HCT116 (cell line): ENCODE measurements at regions not wholly inside any gene's neighbourhood (a gene's known extent, or its start where the extent isn't known, plus 50 kb on each side); places are given as distances from the start of the nearest gene placed in this dataset.

Experiments
- ATAC-seq: fragments of 200-7000 bp; cut with Tn5 transposase; 2 replicates; pipeline ENCODE4 v1.9.1; 2020; ENCODE audit warnings: mild to moderate bottlenecking, moderate library complexity
- BruUV-seq: library from RNA; stranded (reverse); fragments of 400-500 nt; replicated peaks from 2 replicates; lab custom pipeline; 2021; lab: Mats Ljungman, UMichigan
- CTCF ChIA-PET: fragments of 300-600 bp; sonication (Branson Sonifier 250); formaldehyde crosslinking; loops from one replicate; lab custom pipeline; 2021; ENCODE audit warnings: antibody characterized with exemption; lab: Charles Lee
- POLR2A ChIA-PET: fragments of 300-600, 350-600 bp; sonication (Branson Sonifier 250); formaldehyde crosslinking; loops from one replicate; lab custom pipeline; 2021; ENCODE audit warnings: antibody characterized with exemption; lab: Charles Lee
- RAD21 ChIA-PET, 2 experiments: fragments of 300-600 bp; sonication (Branson Sonifier 250); formaldehyde crosslinking; loops; one replicate each; lab custom pipeline; 2023; ENCODE audit warnings: low total read pairs in 2 of 2; ENCODE audit not compliant: uncharacterized antibody in 2 of 2, unreplicated experiment in 2 of 2, low non-redundant PET in 1 of 2; lab: Charles Lee
- DNase-seq: peaks from one replicate; pipeline ENCODE4 v3.0.0-alpha.2; 2010; ENCODE audit warnings: low read depth, low spot score
- H2AFZ ChIP-seq: fragments of 200-600 bp; shearing (Covaris generic), sonication (generic); 2 replicates; pipeline ENCODE4 v1.6.1; 2017; ENCODE audit warnings: low read depth, mixed run types, mixed read lengths, antibody characterized with exemption, low read length; ENCODE audit not compliant: poor library complexity, severe bottlenecking
- H3K27ac ChIP-seq: 2 replicates; pipeline ENCODE4 v1.5.1; 2012; ENCODE audit warnings: low read depth, low read length
- H3K27me3 ChIP-seq: fragments of 200-600 bp; sonication (generic); 2 replicates; pipeline ENCODE4 v1.6.1; 2016; ENCODE audit warnings: mixed run types, low read length, mixed read lengths; ENCODE audit not compliant: insufficient read depth
- H3K36me3 ChIP-seq, 2 experiments: fragments of 200-500 bp in 1 of 2; fragments of 200-600 bp in 1 of 2; sonication (Bioruptor generic) in 1 of 2; sonication (generic) in 1 of 2; 2 replicates each; pipeline versions ENCODE4 v1.5.1 to v1.6.1; 2014 to 2016; ENCODE audit warnings: low read length in 2 of 2, inconsistent platforms in 1 of 2, mixed read lengths in 1 of 2, mixed run types in 1 of 2; ENCODE audit not compliant: insufficient read depth in 2 of 2, control insufficient read depth in 1 of 2
- H3K4me1 ChIP-seq, 2 experiments: fragments of 200-600 bp in 1 of 2; sonication (generic) in 1 of 2; 2 replicates each; pipeline versions ENCODE4 v1.5.1 to v1.6.1; 2012 to 2017; ENCODE audit warnings: low read length in 2 of 2, inconsistent platforms in 1 of 2, mild to moderate bottlenecking in 1 of 2, mixed read lengths in 1 of 2, mixed run types in 1 of 2, moderate library complexity in 1 of 2; ENCODE audit not compliant: insufficient read depth in 2 of 2, control insufficient read depth in 1 of 2
- H3K4me2 ChIP-seq: fragments of 200-600 bp; sonication (generic); 2 replicates; pipeline ENCODE4 v1.6.1; 2017; ENCODE audit warnings: mixed run types, low read length, mixed read lengths
- H3K4me3 ChIP-seq, 2 experiments: fragments of 200-600 bp in 1 of 2; sonication (generic) in 1 of 2; replicated peaks in 1 of 2; 2 replicates each; pipeline ENCODE4 v1.5.1; 2011 to 2016; ENCODE audit warnings: low read length in 2 of 2, control low read depth in 1 of 2, low read depth in 1 of 2, mild to moderate bottlenecking in 1 of 2, mixed read lengths in 1 of 2, mixed run types in 1 of 2
- H3K79me2 ChIP-seq: fragments of 200-600 bp; sonication (generic); 2 replicates; pipeline ENCODE4 v1.6.1; 2017; ENCODE audit warnings: mild to moderate bottlenecking, mixed run types, low read length, moderate library complexity, mixed read lengths; ENCODE audit not compliant: insufficient read depth
- H3K9ac ChIP-seq: fragments of 200-600 bp; sonication (generic); 2 replicates; pipeline ENCODE4 v1.6.1; 2016; ENCODE audit warnings: low read length, mixed read lengths
- H3K9me2 ChIP-seq: fragments of 200-600 bp; sonication (generic), shearing (Covaris generic); 2 replicates; pipeline ENCODE4 v1.6.1; 2017; ENCODE audit warnings: mixed run types, mild to moderate bottlenecking, moderate library complexity; ENCODE audit not compliant: insufficient read depth
- H3K9me3 ChIP-seq, 2 experiments: fragments of 200-500 bp in 1 of 2; fragments of 200-600 bp in 1 of 2; sonication (Bioruptor generic) in 1 of 2; sonication (generic) in 1 of 2; 2 replicates each; pipeline ENCODE4 v1.6.1; 2014 to 2017; ENCODE audit warnings: low read length in 2 of 2, mixed read lengths in 2 of 2, inconsistent platforms in 1 of 2, low read depth in 1 of 2, mild to moderate bottlenecking in 1 of 2, mixed run types in 1 of 2, moderate library complexity in 1 of 2; ENCODE audit not compliant: control insufficient read depth in 1 of 2, insufficient read depth in 1 of 2
- H4K20me1 ChIP-seq: fragments of 200-600 bp; sonication (generic), shearing (Covaris generic); 2 replicates; pipeline ENCODE4 v1.6.1; 2017; ENCODE audit warnings: mixed run types, mild to moderate bottlenecking, moderate library complexity; ENCODE audit not compliant: insufficient read depth
- CEBPB ChIP-seq: IDR thresholded peaks from 2 replicates; pipeline ENCODE4 v1.6.1; 2012; ENCODE audit warnings: low read depth
- EGR1 ChIP-seq: IDR thresholded peaks from 2 replicates; pipeline ENCODE4 v1.6.1; 2012; ENCODE audit warnings: low read depth
- EZH2 ChIP-seq: fragments of 200-600 bp; sonication (generic); IDR thresholded peaks from 2 replicates; pipeline ENCODE4 v1.6.1; 2017; ENCODE audit warnings: antibody characterized with exemption, mixed run types
- FOSL1 ChIP-seq: IDR thresholded peaks from 2 replicates; pipeline ENCODE4 v1.6.1; 2012; ENCODE audit warnings: low read depth
- SIN3A ChIP-seq: IDR thresholded peaks from 2 replicates; pipeline ENCODE4 v1.6.1; 2012; ENCODE audit warnings: low read depth
- ZFX ChIP-seq: fragments of 450-650 bp; IDR thresholded peaks from 2 replicates; pipeline ENCODE4 v1.6.1; 2017
- intact Hi-C: fragments of 100-400 bp; cut with micrococcal nuclease; formaldehyde crosslinking; loops from 2 replicates; pipeline ENCODE4 v1.10.0; 2022

- no peak overlapping the region for H3K4me3 ChIP-seq
- H3K4me2 ChIP-seq, result no peak overlapping the region
- H3K9me3 ChIP-seq, result no peaks in the 10 kb centered on the region
- no peaks in the 10 kb centered on the region for H4K20me1 ChIP-seq
- ATAC-seq (no peak), DNase-seq (no peak)
- no peaks in the 10 kb centered on the region for H3K9me2 ChIP-seq
- no peaks in the 10 kb centered on the region for H3K36me3 ChIP-seq
- no peak overlapping the region for H3K27ac ChIP-seq
- ChIA-PET POLR2A (no interaction called here), CTCF (no interaction called here), RAD21 (no interaction called here)
- no peak overlapping the region for H2AFZ ChIP-seq
- H3K4me1 ChIP-seq, result no peaks in the 10 kb centered on the region
- intact Hi-C loops, result no loop called here
- H3K9ac ChIP-seq, result no peak overlapping the region
- H3K27me3 ChIP-seq, result peaks cover 46% of the 10 kb centered on the region; the same call in 1 of the 2 replicates
- TF ChIP-seq EGR1 (no peak), SIN3A (no peak), FOSL1 (no peak), EZH2 (no peak), CEBPB (no peak)
- no TSS peak for BruUV-seq
- no peaks in the 10 kb centered on the region for H3K79me2 ChIP-seq
Observed at GRCh38 chr2:176751314-176752227, 461.0 kb upstream of the HNRNPA3 start.

- RAD21 ChIA-PET, result no interaction called here
- Histone ChIP-seq H3K27me3 (peaks cover 46% of the 10 kb centered on the region; the same call in 1 of the 2 replicates), H3K4me2 (no peak overlapping the region)
Observed at GRCh38 chr2:176752295-176752694, 460.3 kb upstream of the HNRNPA3 start.

More at GRCh38 chr2:176752295-176752694, 460.3 kb upstream of the HNRNPA3 start:
- Histone ChIP-seq H3K9me3 (no peaks in the 10 kb centered on the region), H3K36me3 (no peaks in the 10 kb centered on the region), H3K27ac (no peak overlapping the region), H3K79me2 (no peaks in the 10 kb centered on the region), H4K20me1 (no peaks in the 10 kb centered on the region), H3K9me2 (no peaks in the 10 kb centered on the region), H2AFZ (no peak overlapping the region), H3K9ac (no peak overlapping the region), H3K4me1 (no peaks in the 10 kb centered on the region), H3K4me3 (no peak overlapping the region)
- intact Hi-C loops, result no loop called here
- BruUV-seq, result no TSS peak
- POLR2A ChIA-PET, result no interaction called here
- no peak for TF ChIP-seq ZFX
- CTCF ChIA-PET, result no interaction called here
- DNase-seq (no peak), ATAC-seq (no peak)
